ENCODE measurements at regions not wholly inside any gene's neighbourhood (a gene's known extent, or its start where the extent isn't known, plus 50 kb on each side); places are given as distances from the start of the nearest gene placed in this dataset.

DNA sequence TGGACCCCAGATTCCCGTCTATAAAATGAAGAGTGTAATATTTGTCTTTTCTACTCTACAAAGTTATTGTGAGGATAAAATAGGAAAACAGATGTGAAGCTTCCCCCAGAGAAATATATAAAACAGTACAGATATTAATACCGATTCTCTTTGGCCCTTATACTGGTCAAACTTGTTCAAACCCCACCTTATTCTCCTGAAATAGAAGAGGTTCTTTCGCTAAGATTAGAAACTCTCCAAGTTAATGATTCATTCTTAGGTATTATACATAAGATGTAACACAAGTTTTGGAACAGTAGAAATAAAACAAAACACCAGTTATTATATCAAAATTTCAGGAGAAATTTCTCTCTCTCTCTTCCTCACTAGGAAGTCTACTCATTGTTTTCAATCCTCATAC is 852.4 kb upstream of the ADAMTS5 start:
- no peak for DNase-seq (ENCODE audit: low read depth in 2 of 2)

DNA sequence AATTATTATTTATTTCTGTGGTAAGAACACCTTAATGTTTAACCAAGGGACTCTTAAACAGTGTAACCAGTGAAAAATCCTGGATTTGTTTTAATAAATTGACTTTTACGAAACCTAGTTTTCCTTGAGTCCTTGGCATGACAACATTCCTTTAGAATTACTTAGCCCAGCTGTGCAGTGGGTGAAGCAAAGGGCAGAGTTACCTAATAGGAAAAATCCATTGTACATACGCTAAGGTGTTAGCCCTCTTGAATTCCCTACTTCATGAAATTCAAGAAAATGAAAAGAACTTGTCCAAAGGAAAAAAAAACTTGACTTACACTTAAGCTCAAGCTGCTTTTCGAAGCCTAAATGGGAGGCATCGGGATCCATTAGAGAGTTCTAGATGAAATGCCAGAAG is 852.0 kb upstream of the ADAMTS5 start:
- no peak for DNase-seq (ENCODE audit: low read depth in 2 of 2)

DNA sequence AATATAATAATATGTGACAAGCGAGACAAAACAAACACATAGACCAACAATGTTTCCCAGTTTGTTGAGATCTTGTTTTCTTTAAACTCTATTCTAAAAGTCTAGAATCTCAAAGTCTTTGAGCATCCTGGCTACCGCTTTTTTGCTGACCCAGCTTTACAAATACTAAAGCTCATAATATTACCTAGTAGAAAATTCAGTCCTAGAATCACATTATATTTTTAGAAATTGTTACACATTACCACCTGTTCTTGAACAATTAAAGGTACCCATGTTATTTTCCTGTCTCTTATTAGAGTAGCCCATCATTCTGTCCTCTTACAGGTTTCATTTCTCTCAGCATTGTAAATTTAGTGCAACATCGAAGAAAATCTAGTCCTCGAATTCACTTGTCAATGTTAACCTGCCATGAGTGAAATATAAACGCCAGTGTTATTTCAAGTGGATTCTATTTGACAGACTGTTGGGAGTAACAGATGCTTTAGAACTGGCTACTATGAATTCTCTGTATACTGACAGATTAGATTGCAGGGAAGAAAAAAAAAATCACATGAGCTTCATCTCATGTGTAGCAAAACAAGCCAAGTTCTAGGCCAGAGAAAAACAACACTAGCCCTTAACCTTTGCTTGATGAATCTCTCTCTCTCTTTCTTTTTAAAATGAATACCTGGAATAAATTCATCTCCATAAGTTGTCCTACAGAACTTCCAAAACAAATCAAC is 851.2 kb upstream of the ADAMTS5 start:
- no peak for DNase-seq (ENCODE audit: low read depth in 2 of 2)

DNA sequence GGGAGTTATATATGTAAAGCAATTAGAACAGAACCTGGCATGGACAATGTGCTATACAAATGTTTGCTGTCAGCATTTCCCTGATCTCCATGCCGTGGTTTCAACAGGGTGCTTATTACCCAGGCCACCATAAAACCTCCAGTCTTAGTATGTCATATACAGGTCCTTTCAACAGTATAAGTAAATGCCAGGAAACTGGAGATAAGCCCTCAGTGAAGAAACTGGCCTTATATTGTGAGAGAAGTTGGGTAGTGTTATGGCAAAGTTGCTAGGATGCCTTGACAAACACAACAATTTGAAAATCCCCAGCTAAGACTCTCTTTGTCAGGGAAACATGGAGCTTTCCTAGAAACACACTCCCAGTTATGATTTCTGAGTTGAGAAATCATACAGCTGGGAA is 850.2 kb upstream of the ADAMTS5 start:
- DNase-seq (ENCODE audit: low read depth in 2 of 2), result no peak

DNA sequence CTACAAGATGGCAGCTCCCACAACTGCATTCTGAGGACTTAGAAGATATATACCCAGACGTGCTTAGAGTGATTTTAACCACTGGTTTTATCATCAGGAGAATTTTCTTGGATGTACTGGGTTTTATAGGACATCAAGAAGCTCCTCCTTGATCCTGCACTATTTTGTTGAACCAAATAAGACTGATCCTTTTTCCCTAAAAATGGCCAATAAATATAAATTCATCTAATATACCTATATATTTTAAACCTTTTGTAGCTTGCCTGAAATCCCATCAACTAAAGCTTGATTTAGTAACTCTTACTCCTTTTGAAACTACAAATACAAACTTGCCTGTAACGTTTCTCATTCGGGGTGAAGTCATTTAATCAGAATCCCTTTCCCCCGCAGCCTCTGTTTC is 849.4 kb upstream of the ADAMTS5 start:
- DNase-seq (ENCODE audit: low read depth in 2 of 2), result no peak

DNA sequence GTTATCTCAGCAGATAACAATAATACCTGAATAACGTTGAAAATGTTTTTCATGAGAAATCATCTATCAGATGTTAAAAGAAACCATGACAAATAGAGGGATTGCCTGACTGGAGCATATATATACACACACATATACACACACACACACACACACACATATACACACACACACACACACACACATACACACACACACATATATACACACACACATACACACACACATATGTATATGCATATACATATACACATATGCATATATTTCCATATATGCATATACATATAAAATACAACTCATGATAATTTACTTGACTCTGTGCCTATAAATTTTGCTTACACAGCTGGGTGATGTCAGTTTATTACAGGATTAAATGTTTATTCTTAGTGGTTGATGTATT is 847.3 kb upstream of the ADAMTS5 start:
- no peak for DNase-seq (ENCODE audit: low read depth in 2 of 2)

DNA sequence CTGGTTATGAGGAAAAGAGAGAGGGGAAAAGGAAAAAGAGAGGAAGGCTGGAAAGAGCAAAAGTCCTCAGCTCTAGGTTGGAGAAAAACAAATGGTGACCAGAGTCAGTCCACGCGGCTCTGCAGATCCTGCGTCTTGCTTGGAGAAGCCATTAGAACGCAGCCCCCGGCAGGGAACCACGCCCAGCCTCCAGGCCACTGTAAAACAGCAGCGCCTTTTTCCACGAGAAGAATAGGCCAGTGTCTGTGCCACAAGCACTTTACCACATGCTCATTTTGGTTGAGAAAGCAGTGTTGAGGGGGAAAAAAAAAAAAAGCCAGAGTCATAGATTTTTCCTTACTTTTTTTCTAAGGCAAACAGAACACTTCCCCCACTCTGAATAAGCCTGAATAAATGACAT is 846.9 kb upstream of the ADAMTS5 start:
- DNase-seq (ENCODE audit: low read depth in 2 of 2), result no peak

DNA sequence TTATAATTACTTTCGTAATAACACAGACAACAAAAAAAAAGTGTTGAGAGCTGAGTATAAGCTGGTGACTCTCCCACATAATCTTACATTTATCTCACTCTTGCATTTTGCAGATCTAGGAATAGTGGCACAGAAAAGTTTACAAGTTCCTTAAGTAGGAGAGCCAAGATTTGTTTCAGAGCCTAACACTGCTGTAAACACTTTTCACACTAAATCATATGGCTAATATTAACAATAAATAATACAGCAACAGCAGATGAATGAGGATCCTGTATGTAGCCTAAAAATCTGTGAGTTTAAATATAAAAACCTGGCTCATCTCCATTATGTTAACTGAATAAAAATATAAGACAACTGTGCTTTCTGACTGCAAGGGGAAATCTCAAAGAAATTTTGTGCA is 846.5 kb upstream of the ADAMTS5 start:
- DNase-seq (ENCODE audit: low read depth in 2 of 2), result no peak

DNA sequence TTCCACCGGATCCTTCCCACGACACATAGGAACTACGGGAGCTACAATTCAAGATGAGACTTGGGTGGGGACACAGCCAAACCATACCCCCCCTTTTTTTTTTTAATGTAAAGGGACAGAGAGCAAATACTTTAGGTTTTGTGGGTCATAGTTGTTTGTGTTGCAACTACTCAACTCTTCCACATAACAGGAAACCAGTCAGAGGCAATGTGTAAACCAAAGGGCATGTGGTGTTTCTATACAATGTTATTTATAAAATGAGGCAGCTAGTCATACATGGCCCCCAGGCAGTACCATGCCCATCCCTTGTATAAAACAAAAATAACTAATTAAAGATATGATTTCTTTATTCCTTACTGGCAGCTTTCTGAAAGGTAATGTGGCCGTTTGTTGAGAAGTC is 845.4 kb upstream of the ADAMTS5 start:
- no peak for DNase-seq (ENCODE audit: low read depth in 2 of 2)

DNA sequence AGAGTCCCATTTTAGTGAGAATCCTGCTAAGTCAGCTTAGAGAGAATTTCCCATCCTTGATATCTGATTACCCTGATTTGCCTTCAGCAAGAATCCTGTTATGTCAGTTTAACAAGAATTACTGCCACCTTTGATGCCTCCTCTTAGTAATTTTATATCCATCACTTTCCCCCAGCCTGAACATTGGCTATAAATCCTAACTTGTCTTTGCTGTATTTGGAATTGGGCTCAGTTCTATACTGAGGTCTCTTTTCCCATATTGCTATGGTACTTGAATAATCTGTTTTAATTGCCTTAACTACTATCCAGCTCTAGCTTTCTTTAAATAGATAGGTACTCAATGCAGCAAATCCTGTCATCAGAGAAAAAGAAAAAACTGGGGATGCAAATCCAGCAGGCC is 842.0 kb upstream of the ADAMTS5 start:
- DNase-seq (ENCODE audit: low read depth in 2 of 2), result no peak

DNA sequence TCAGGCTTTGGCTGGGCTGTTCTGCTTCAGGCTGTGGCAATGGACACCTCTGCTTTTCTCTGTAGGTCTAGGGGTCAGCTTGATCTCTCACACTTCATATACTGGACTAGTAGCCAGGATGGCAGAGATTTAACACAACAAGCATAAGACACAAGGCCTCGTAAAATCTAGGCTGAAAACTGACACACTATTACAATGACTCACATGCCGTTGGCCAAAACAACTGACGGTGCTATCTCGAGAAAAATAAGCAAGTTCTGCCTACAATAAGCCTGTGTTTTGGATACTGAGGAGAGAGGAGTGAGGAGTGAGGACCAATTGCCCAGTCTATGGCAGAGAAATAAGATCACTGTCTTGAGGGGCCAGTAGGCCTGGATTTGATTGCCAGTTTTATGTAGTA is 840.7 kb upstream of the ADAMTS5 start:
- no peak for DNase-seq (ENCODE audit: low read depth in 2 of 2)

DNA sequence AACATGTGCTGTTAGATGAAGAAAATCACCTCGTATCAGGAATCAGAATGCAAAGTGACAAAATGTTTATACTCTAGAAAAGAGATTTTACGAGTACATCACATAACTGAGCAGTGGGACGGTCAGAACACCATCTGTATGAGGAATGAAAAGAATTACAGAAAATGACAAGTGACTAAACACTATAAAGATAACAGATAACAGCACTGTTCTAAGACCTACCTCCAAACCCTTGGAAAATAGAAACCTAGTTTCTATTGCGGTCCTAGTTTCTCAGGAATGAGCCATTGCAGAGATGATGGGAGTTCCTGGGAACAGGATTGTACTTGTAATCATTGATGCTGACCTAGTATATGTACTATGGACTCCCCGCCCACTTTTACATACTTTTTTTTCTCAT is 839.4 kb upstream of the ADAMTS5 start:
- DNase-seq (ENCODE audit: low read depth in 2 of 2), result no peak

DNA sequence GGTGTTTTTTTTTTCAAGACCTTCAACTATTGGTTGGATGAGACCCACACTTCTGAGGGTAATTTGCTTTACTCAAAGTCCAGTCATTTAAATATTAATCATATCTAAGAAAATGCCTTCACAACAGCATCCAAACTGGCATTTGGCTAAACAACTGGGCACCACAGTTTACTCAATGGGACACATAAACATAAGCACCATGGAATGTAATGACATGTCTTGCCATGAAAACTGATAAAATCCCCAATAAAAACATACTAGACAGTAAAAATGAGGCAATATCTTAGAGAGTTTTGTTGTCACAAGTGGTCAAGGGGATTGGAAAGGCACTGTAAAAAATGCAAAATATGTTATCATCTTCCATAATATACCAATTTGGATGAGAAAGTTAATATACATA is 838.8 kb upstream of the ADAMTS5 start:
- DNase-seq (ENCODE audit: low read depth in 2 of 2), result no peak

DNA sequence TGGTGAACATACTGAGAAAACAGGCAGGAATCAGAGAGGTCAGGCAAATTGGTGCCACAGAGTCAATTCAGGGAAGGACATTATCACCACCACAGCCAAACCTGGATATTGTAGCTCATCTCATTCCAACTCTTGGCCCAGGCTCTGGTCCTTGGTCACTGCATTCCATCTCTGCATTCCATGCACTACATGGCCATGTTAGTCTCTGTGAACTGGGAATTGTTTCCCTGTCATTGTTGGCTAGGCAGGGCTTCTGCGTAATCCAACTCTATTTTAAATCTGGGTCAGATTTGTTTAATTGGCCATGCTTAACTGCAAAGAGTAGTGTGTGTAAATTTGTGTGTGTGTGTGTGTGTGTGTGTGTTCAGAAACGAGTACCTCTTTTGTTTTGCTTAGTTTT is 837.6 kb upstream of the ADAMTS5 start:
- DNase-seq (ENCODE audit: low read depth in 2 of 2), result no peak

DNA sequence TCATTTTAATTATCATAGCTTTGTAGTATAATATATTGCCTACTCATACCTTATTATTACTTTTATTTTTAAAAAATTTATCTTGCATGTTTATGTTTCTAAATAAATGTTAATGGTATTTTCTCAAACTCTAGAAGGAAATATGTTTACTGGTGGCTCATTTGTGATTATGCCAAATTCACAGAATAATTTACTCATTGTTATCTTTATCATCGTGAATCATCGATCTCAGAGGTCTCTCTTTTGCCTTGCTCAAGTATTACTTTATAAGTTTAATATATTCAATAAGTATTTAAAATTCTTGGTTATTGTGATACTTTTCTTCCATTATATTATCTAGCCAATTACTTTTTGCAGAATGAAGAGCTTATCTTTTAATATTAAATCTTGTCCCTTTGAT is 836.7 kb upstream of the ADAMTS5 start:
- no peak for DNase-seq (ENCODE audit: low read depth in 2 of 2)

DNA sequence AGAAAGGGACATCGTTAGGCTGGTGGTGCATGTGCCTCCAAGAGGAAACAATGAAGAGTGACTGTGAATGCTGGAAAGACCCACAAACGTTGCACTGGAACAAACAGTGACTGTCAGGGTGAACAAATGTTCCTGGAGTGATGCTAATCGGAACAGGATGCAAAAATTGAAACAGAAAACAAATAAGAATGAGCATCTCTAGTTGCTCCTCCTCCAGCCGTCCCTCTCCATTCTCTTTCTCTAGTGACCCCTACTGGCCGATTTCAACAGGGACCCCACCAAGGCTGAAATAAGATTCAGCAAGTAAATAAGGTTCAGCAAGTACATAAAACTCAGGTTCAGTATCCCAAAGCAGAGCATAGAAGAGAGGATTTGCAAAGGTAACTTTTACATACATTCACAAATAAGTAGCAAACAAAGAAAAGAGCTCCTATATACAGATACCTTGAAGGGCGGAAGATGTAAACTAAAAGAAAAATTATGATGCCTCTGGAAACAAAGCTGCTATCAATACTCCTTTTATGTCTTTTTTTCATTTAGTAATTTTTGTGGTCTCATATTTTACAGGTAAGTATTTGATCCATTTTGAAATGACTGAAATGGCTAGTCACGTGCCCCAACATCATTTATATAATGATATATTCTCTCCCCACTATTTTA is 836.1 kb upstream of the ADAMTS5 start:
- no peak for DNase-seq (ENCODE audit: low read depth in 2 of 2)

DNA sequence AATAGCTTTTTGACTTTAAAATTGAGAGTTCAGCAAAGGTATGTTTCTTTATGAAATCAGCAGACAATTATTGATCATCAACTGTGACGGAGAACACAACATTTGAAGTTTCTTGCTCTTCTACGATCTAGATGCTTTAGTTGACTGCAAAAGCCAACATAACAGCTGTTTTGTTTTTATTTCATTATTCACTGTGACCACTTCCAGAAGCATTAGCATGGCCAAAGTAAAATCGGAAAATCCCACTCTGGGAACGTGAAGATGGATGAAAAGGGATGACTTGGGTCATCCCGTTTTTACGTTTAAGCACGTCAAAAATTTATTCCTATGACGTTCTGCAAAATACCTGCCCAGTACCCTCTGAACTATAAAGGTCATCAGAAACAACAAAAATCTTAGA is 833.0 kb upstream of the ADAMTS5 start:
- no peak for DNase-seq (ENCODE audit: low read depth in 2 of 2)

DNA sequence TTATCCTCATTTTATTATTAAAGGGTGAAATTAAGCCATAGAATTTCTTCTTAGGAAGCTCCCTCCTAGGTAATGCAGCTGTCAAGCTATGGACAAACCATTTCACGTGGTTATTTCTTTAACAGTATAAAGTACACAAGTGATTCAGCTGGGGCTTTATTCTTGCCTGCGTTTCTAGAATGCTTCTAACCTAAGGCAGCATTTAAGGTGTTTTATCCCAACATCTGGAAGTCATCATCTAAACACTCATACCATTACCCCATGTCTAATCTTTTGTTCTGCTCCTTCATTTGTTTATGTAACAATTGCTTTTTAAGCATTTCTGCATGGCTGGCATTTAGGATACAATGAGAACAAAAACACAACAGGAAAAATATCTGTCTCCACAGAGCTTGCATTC is 829.2 kb upstream of the ADAMTS5 start:
- DNase-seq (ENCODE audit: low read depth in 2 of 2), result no peak

DNA sequence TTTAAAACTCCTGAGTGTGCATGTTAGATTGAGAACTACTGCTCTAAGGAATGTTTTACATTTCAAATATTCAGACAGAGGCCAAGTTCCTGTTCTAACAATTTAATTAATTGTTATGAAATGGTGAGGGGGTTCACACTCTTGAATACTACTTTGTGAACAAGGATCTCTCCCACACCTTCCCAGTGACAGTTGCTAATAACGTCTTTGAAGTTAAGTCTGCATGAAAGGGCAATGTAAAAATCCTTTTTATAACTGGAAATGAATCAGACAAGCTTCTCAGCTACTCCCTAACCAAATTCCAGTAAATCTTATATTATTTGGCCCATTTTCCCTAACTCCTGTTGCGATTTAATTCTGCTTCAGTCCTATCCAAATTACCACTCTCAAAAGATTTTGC is 828.5 kb upstream of the ADAMTS5 start:
- DNase-seq (ENCODE audit: low read depth in 2 of 2), result no peak

DNA sequence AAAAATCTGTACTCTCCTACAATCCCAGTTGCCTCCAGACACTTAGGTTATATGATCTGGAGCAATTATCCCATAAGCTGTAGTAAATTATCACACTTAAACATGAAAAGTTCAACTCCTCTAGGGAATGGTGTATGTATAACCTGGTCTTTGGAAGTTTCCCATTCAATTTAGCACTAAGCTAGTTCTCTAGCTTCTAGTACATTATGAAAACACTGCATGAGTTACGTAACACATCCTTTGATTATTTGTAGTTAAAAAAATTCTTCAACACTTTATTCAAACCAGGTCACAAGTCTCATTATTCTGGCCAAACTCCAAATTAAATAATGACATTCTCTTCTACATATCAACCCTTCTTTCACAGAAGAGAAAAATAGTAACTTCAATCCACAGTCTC is 827.0 kb upstream of the ADAMTS5 start:
- no peak for DNase-seq (ENCODE audit: low read depth in 2 of 2)

DNA sequence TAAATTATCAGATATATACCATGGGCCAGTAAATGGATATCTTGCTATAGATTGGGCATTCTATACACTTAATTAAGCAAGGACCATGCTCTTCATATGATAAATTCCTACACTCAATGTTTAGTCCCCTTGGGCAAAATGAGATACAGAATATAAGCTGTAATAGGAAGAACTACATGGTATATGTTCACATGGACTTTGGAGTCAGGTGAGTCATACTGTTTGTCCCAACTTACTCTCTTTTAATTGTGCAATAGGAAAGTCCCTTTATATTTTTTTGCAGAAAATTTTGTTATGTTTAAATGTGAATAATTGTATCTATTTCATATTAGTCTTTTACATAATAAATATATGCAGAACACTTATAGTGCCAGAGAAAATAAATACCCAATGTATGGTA is 820.2 kb upstream of the ADAMTS5 start:
- DNase-seq (ENCODE audit: low read depth in 2 of 2), result no peak

DNA sequence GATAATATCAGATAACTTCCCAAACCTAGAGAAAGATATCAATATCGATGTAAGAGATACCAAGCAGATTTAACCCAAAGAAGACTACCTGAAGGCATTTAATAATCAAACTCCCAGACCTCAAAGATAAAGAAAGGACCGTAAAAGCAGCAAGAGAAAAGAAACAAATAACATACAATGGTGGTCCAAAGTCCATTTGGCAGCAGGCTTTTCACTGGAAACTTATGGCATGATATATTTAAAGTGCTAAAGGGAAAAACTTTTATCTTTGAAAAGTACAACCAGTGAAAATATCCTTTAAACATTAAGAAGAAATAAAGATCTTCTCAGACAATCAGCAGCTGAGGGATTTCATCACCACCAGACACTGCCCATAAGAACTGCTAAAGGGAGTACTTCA is 812.7 kb upstream of the ADAMTS5 start:
- no peak for DNase-seq (ENCODE audit: low read depth in 2 of 2)

DNA sequence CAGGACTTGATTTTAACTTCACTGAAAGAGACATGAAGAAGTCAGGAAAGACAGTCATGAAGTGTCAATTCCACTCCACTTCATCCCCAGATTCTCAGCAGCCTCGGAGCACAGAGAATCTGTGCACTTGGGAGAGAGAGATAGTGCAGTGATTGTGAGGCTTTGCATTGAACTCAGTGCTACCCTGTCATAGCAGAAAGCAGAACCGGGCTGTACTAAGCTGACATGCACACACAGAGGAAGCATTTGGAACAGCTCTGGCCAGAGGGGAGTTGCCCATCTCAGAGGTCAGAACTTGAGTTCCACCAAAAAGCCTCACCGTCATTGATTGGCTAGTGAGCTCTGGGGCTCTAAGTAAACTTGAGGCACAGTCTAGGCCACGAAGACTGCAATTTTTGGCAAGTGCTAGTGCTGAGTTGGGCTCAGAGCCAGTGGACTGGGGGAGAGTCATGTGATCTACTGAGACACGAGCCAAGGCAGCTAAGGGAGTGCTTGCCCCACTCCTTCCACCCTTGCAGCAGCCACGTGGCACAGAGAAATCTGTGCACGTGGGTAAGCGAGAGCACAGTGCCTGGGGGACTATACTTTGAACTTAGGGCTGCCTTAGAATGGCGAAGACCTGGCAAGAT is 810.2 kb upstream of the ADAMTS5 start:
- DNase-seq (ENCODE audit: low read depth in 2 of 2), result no peak

DNA sequence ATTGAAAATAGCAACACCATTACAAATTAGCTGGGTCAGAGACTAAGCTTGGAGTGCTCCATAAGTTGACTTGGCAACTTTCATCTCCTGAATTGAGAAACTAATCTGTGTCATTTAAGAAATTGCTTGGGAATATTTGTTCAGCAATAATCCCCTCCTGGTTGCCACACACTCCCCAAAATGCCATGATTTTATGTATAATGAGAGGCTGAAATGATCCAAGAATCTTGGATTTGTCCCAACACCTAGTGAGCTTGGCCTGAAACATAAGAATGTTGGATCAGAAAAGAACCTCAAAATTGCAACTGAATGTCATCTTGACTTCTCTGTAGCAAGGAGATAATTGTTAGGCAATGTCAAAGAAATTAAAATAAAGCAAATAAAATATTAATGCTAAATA is 805.9 kb upstream of the ADAMTS5 start:
- no peak for DNase-seq (ENCODE audit: low read depth in 2 of 2)

Measured in stimulated activated CD4-positive, alpha-beta T cell treated with anti-CD3 and anti-CD28 coated beads, Interleukin-1b, Interleukin-23, amount 100 ng/mL, for 1 hour (primary cell).